GM21390 (cell line): ENCODE measurements at regions not wholly inside any gene's neighbourhood (a gene's known extent, or its start where the extent isn't known, plus 50 kb on each side); places are given as distances from the start of the nearest gene placed in this dataset.

Source experiments
- ATAC-seq: cut with Tn5 transposase; IDR thresholded peaks from one replicate; pipeline ENCODE4 v1.9.1; 2021; ENCODE audit not compliant: unreplicated experiment

DNA sequence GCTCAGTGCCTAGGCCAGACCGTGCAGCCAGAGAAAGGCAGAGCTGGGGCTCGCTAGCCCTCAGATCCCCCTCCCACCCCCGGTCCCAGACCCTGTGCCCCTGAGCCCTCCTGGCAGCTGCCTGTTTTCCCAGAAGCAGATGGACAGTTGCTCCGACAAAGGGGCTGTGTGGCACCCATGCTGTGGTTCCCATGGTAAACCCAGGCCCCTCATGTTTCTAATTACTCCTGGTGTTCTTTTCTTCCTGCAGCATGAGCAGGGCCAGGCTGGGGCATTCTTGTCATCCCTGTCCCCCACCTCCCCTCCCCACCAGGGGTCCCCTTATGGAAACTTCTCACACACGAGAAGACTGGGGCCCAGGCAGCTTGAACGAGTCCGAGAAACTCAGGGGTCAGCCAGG is 269.6 kb downstream of the HAUS1 start:
- ATAC-seq: no peak

- no peak for ATAC-seq
These were observed 270.7 kb downstream of the HAUS1 start for GRCh38 chr18:46374850-46375249.

- no peak for ATAC-seq
These were observed 273.4 kb downstream of the HAUS1 start for GRCh38 chr18:46377557-46377956.

GRCh38 chr18:46378126-46378863 is 274.1 kb downstream of the HAUS1 start:
- no peak for ATAC-seq

GRCh38 chr18:46378864-46379207 is 274.7 kb downstream of the HAUS1 start:
- ATAC-seq: no peak

GRCh38 chr18:46379323-46379950 is 275.3 kb downstream of the HAUS1 start:
- no peak for ATAC-seq

DNA sequence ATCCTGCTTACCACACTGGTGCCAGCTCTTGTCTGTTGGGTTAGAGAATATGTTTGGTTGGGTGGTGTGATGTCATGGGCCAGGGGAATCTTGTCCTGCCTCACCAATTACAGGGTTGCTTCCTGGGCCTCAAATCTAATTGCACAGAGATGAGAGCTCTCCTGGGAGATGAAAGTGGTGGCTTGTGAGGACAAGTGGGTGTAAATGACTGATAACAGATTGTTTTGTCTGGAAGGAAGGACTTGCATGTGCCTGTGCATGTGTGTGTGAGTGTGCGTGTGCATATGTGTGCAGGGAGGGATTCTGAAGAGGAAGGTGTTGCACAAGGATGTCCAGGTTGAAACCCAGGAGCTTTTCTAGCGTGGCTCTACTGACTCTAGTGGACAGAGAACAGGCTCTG is 271.9 kb downstream of the LOXHD1 start:
- ATAC-seq: no peak

GRCh38 chr18:46386788-46387187 is 270.2 kb downstream of the LOXHD1 start:
- ATAC-seq: no peak

- ATAC-seq: no peak
These were observed 269.4 kb downstream of the LOXHD1 start for GRCh38 chr18:46387441-46388131.

- ATAC-seq: no peak
These were observed 268.7 kb downstream of the LOXHD1 start for GRCh38 chr18:46388286-46388685.

DNA sequence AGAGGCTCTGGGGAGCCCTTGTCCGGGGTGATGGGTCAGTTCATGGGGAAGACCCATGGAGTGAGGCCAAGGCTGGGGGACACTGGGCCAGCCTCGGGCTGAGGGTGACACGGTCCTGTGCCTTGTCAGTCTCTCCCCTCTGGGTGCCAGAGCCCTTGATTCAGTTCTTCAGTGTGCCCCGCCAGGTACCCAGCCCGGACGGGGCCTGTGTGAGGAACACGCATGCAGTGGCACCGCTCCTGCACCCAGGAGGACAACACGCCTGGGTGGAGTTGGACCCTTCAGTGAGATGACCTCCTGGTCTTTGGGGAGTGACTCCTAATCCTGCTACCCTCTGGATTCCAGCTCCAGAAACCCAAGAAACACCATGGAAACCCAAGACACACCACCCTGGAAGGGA is 264.4 kb downstream of the LOXHD1 start:
- ATAC-seq: no peak

DNA sequence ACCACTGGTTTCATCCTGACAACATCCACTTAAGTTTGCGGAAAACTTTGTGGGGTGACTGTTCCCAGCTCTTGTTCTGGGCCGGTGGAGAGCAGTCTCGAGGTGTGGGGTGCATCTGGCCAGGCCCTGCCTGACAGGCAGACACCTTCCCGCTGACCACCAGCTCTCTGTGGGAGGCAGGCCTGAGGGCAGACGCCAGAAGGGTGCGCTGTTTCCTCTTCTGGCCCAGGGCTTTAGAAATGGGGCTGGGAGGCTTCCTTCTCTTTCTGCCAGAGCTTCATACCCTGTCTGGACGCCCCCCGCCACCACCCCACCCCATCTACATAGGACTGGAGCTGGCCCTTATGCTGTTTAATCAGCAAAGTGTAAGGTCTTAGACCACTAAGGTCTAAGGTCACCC is 263.8 kb downstream of the LOXHD1 start:
- no peak for ATAC-seq

DNA sequence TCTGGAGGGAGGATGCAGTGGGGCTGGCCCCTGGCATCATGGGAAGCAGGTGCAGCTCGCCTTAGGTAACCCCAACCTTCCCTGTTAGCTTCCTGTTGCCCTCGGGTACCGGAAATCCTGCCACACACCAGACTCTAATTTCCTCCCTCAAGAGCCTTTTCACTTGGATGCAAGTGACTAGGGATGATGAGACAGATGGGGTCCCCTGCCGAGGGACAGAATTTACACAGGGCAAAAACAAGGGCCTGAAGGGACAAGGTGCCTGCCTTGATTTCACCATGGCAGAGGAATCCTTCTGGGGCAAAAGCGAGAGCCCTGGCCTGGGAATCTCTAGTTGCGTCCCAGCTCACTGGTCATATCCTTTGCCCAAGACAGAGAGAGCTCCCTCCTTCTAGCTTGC is 263.1 kb downstream of the LOXHD1 start:
- no peak for ATAC-seq

- no peak for ATAC-seq
These were observed 261.2 kb downstream of the LOXHD1 start for GRCh38 chr18:46395795-46396194.

GRCh38 chr18:46397174-46397573 is 259.8 kb downstream of the LOXHD1 start:
- no peak for ATAC-seq

GRCh38 chr18:46398005-46398404 is 259.0 kb downstream of the LOXHD1 start:
- ATAC-seq: no peak

- ATAC-seq: no peak
These were observed 258.4 kb downstream of the LOXHD1 start for GRCh38 chr18:46398625-46399024.

DNA sequence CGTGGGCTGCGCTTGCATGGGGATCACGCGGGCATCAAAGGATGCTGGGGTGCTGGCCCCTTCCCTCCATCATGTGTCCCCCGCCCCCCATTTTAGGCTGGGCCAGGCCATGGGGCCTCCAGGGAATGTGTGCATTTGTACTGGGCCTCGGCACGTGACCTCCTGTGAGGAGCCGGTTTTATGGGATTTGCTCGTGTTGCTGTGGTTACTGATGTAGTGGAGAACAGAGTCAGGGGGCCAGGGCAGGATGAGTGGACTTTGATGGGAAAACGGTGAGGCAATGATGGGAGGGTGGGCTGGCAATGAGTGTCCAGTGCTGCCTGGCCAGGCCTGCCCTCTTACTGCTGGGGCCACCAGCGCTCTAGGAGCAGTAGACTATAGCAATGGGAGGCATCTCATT is 257.7 kb downstream of the LOXHD1 start:
- ATAC-seq: no peak

DNA sequence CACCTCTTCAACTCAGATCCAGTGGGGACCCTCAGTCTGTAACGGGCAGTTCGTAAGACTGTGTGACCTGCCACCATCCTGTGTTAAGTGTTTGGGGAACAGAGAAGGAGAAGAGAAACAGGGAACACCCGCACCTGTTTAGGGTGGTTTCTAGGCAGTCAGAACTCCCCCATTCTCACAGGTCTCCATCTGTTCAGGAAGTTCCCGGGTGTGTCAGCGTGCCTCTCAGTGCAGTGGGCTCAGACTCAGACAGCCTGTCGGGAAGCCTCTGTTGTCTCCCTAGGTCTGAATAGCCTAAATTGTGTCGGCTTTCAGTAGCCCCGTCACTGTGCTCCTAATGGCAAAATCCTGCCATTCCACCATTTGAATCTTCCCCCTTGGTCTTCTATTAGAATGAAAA is 256.6 kb downstream of the LOXHD1 start:
- no peak for ATAC-seq

DNA sequence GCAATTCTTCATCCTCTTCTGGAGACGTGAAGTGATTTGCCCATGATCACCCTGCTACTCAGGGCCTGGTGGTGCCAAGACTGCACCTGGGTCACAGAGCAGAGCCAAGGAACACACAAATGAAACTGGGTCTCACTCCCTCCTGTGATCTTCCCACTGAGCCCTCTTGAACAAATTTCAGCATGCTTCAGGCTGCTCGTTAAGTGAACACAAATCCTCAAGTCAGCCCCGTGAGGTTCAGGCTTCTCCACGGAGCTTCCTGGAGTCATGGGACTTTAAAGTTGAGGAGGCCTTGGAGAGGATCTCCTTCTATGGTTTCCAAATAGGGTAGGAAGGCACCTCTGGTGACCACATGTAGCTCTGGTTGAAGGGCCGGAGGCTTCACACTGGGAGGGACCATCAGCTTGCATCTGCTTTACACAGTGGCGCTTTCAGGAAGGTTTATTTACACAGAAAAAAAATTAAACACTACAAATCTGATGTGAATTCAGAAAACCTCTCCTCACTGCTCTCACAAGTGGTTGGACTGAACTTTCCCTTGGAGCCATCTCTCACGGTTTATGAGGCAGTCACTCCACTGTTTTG is 255.4 kb downstream of the LOXHD1 start:
- ATAC-seq: no peak

DNA sequence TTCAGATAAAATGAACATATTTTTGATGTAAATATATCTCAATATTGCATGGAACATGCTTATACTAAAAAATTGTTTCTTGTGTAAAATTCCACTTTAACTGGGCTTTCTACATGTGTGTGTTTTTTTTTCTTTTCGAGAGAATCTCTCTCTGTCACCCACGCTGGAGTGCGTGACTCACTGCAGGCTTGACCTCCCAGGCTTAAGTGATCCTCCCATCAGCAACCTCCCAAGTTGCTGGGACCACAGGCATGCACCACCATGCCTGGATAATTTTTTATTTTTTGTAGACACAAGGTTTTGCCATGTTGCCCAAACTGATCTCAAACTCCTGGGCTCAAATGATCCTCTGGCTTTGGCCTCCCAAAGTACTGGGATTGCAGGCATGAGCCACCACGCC is 254.6 kb downstream of the LOXHD1 start:
- no peak for ATAC-seq

DNA sequence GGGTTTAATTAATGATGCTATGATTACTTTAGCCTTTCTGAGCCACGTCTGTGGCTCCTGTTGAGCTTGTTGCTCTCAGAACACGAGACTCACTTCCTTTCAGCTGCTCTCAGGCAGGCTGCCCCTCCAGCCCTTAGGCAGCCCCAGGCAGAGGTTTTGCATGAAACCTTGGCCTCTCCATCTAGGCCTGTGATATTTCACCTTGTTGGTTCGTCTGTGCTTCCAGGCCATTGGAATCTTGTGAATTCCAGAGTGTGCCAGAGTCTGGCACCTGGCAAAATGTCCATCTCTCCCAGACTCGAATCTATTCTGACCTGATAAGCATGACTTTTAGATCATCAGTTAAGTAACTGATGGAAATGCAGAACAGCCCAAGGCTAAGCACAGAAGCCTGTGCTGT is 254.1 kb downstream of the LOXHD1 start:
- no peak for ATAC-seq
